GM21825 (cell line): ENCODE measurements at regions not wholly inside any gene's neighbourhood (a gene's known extent, or its start where the extent isn't known, plus 50 kb on each side); places are given as distances from the start of the nearest gene placed in this dataset.
"Not testable (repeated sequence)": the region's sequence is repeated elsewhere in the genome, so short reads cannot be mapped to it uniquely, and the experiment has no call there.

Source experiments
- ATAC-seq: cut with Tn5 transposase; IDR thresholded peaks from one replicate; pipeline ENCODE4 v1.9.1; 2021; ENCODE audit warnings: mild to moderate bottlenecking, moderate library complexity; ENCODE audit not compliant: unreplicated experiment

- ATAC-seq = no peak
Observed at GRCh38 chr1:181949500-181949899, 112.0 kb downstream of the ZNF648 start.

- no peak for ATAC-seq
Observed at GRCh38 chr1:181948372-181948771, 113.1 kb downstream of the ZNF648 start.

- ATAC-seq = no peak
Observed at GRCh38 chr1:181947441-181947840, 114.1 kb downstream of the ZNF648 start.

- peak; percentile 83 for ATAC-seq
Observed at GRCh38 chr1:181936768-181937581, 124.5 kb downstream of the ZNF648 start.

- peak; percentile 28 for ATAC-seq
Observed at GRCh38 chr1:181936269-181936668, 125.2 kb downstream of the ZNF648 start.

- no peak for ATAC-seq
Observed at GRCh38 chr1:181931873-181932272, 129.6 kb downstream of the ZNF648 start.

GRCh38 chr1:181930187-181930586 is 131.3 kb downstream of the ZNF648 start:
- ATAC-seq = no peak

GRCh38 chr1:181926697-181927096 is 134.8 kb downstream of the ZNF648 start:
- no peak for ATAC-seq

- not testable (repeated sequence) for ATAC-seq
Observed at GRCh38 chr1:181924034-181924433, 137.5 kb downstream of the ZNF648 start.

- no peak for ATAC-seq
Observed at GRCh38 chr1:181919542-181919941, 142.0 kb downstream of the ZNF648 start.

- no peak for ATAC-seq
Observed at GRCh38 chr1:181918880-181919525, 142.5 kb downstream of the ZNF648 start.

- ATAC-seq = no peak
Observed at GRCh38 chr1:181911715-181912114, 149.8 kb downstream of the ZNF648 start.

- ATAC-seq = no peak
Observed at GRCh38 chr1:181910905-181911304, 150.6 kb downstream of the ZNF648 start.

- ATAC-seq = no peak
Observed at GRCh38 chr1:181909010-181909409, 152.5 kb downstream of the ZNF648 start.

GRCh38 chr1:181906631-181907030 is 154.9 kb downstream of the ZNF648 start:
- no peak for ATAC-seq

GRCh38 chr1:181905944-181906597 is 155.4 kb downstream of the ZNF648 start:
- no peak for ATAC-seq

GRCh38 chr1:181898773-181899172 is 162.7 kb downstream of the ZNF648 start:
- ATAC-seq = no peak

GRCh38 chr1:181896824-181897223 is 164.7 kb downstream of the ZNF648 start:
- no peak for ATAC-seq

GRCh38 chr1:181894439-181894859 is 167.1 kb downstream of the ZNF648 start:
- no peak for ATAC-seq

- no peak for ATAC-seq
Observed at GRCh38 chr1:181893937-181894336, 167.6 kb downstream of the ZNF648 start.

GRCh38 chr1:181893150-181893549 is 168.4 kb downstream of the ZNF648 start:
- not testable (repeated sequence) for ATAC-seq

- ATAC-seq = no peak
Observed at GRCh38 chr1:181872562-181872961, 188.9 kb downstream of the ZNF648 start.
